ENCODE measurements at regions not wholly inside any gene's neighbourhood (a gene's known extent, or its start where the extent isn't known, plus 50 kb on each side); places are given as distances from the start of the nearest gene placed in this dataset.

DNA sequence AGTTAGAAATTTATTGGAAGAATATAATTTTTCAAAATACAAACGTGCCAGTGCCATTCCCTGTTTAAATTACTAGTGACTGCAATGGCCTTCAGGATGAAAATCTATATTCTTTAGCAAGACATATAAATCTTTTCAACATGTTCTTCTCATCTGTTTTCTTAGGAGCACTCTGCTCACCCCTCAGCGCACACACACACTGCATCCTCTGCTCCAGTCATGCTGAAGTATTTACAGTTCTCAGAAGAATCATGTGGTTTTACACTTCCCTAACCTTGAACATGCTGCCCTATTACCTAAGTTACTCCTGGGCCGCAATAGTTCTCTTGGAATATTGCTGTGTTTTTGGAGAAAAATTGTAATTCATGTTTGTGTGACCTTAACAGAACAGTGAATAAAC lies 820.6 kb downstream of the CDH8 start (continued):
- TF ChIP-seq EWSR1 (IDR thresholded peaks at IDR 0.05; ENCODE audit: borderline replicate concordance, low read depth, partially characterized antibody) (no peak), PHF20 (IDR thresholded peaks at IDR 0.05; ENCODE audit: partially characterized antibody) (no peak), NFRKB (IDR thresholded peaks at IDR 0.05; ENCODE audit: low read depth) (no peak)
- TF ChIP-seq, protein P1, sequence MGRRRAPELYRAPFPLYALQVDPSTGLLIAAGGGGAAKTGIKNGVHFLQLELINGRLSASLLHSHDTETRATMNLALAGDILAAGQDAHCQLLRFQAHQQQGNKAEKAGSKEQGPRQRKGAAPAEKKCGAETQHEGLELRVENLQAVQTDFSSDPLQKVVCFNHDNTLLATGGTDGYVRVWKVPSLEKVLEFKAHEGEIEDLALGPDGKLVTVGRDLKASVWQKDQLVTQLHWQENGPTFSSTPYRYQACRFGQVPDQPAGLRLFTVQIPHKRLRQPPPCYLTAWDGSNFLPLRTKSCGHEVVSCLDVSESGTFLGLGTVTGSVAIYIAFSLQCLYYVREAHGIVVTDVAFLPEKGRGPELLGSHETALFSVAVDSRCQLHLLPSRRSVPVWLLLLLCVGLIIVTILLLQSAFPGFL (CRISPR knock-in tag; IDR thresholded peaks at IDR 0.05) = no peak
- TF ChIP-seq, protein P2, sequence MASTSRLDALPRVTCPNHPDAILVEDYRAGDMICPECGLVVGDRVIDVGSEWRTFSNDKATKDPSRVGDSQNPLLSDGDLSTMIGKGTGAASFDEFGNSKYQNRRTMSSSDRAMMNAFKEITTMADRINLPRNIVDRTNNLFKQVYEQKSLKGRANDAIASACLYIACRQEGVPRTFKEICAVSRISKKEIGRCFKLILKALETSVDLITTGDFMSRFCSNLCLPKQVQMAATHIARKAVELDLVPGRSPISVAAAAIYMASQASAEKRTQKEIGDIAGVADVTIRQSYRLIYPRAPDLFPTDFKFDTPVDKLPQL (IDR thresholded peaks at IDR 0.05; ENCODE audit: extremely low read depth, insufficient read length) = no peak
- TF ChIP-seq, protein P3, sequence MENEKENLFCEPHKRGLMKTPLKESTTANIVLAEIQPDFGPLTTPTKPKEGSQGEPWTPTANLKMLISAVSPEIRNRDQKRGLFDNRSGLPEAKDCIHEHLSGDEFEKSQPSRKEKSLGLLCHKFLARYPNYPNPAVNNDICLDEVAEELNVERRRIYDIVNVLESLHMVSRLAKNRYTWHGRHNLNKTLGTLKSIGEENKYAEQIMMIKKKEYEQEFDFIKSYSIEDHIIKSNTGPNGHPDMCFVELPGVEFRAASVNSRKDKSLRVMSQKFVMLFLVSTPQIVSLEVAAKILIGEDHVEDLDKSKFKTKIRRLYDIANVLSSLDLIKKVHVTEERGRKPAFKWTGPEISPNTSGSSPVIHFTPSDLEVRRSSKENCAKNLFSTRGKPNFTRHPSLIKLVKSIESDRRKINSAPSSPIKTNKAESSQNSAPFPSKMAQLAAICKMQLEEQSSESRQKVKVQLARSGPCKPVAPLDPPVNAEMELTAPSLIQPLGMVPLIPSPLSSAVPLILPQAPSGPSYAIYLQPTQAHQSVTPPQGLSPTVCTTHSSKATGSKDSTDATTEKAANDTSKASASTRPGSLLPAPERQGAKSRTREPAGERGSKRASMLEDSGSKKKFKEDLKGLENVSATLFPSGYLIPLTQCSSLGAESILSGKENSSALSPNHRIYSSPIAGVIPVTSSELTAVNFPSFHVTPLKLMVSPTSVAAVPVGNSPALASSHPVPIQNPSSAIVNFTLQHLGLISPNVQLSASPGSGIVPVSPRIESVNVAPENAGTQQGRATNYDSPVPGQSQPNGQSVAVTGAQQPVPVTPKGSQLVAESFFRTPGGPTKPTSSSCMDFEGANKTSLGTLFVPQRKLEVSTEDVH (IDR thresholded peaks at IDR 0.05; ENCODE audit: low read depth, partially characterized antibody) = no peak

DNA sequence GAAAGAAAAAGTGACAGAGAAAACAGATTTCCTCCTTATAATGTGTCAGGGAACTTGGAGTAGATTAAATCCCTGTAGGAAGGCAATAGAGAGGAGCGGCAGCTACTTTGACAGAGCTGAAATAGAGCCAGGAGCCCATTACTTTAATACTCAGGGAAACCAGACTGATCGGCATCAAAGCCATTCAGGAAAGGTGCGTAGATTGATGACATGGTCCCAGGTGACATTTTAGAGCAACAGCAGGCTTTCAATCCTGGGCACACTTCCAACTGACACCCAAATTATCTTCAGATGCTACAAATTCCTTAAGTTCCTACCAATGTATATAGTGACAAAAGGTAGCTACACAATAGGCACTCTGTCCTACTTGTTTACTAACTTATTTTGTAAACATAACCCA lies 821.5 kb downstream of the CDH8 start:
- intact Hi-C loops (cut with micrococcal nuclease) (no loop called here), in situ Hi-C loops (cut with MboI) (no loop called here)
- Histone ChIP-seq H3K27ac (ENCODE audit: extremely low read depth, low read depth, low read length) (no peak overlapping the region), H3K4me3 (no peak overlapping the region), H3K27me3 (ENCODE audit: control insufficient read depth in 2 of 2, insufficient read depth in 2 of 2, low read length in 2 of 2) (no peaks in the 10 kb centered on the region), H3K79me2 (ENCODE audit: control insufficient read depth, insufficient read depth, low read length) (no peaks in the 10 kb centered on the region), H3K9me1 (ENCODE audit: control insufficient read depth, insufficient read depth, low read length) (no peaks in the 10 kb centered on the region), H3K36me3 (ENCODE audit: control insufficient read depth, insufficient read depth, low read length) (no peaks in the 10 kb centered on the region), H3K4me1 (replicated peaks in 1 of 2; ENCODE audit: control insufficient read depth in 2 of 2, insufficient read depth in 2 of 2, low read length in 2 of 2) (no peaks in the 10 kb centered on the region), H2AFZ (ENCODE audit: low read depth, low read length) (no peak overlapping the region), H3K9me3 (replicated peaks; ENCODE audit: control insufficient read depth, insufficient read depth, low read depth, low read length) (0 out of 2 replicates have a peak, but pooled peaks cover 2% of the 10 kb centered on the region), H4K20me1 (replicated peaks; ENCODE audit: control insufficient read depth, insufficient read depth, low read length) (no peaks in the 10 kb centered on the region), H3K4me2 (ENCODE audit: insufficient read depth, low read length) (no peak overlapping the region), H3K9ac (ENCODE audit: insufficient read depth in 1 of 2, low read depth in 2 of 2, low read length in 2 of 2) (no peak overlapping the region)
- no TSS peak for BruUV-seq (replicated peaks)
- ChIA-PET POLR2A (no interaction called here), CTCF (ENCODE audit: low intra/inter-chr PET ratio) (no interaction called here)
- ATAC-seq (no peak), DNase-seq (ENCODE audit: extremely low read depth in 1 of 4, low spot score in 3 of 4) (no peak), FAIRE-seq (no peak)
- 0% methylated on average over 3 of the region's 3 CpGs for WGBS (ENCODE audit: insufficient coverage, low coverage, missing lambda C conversion rate)
- TF ChIP-seq GABPB2 (CRISPR knock-in tag; conservative IDR thresholded peaks at IDR 0.05) = no peak
- no peak for TF ChIP-seq LARP7 (IDR thresholded peaks at IDR 0.05)
- TF ChIP-seq ILF3 (IDR thresholded peaks at IDR 0.05; ENCODE audit: borderline replicate concordance) = no peak
- TF ChIP-seq, protein P4, sequence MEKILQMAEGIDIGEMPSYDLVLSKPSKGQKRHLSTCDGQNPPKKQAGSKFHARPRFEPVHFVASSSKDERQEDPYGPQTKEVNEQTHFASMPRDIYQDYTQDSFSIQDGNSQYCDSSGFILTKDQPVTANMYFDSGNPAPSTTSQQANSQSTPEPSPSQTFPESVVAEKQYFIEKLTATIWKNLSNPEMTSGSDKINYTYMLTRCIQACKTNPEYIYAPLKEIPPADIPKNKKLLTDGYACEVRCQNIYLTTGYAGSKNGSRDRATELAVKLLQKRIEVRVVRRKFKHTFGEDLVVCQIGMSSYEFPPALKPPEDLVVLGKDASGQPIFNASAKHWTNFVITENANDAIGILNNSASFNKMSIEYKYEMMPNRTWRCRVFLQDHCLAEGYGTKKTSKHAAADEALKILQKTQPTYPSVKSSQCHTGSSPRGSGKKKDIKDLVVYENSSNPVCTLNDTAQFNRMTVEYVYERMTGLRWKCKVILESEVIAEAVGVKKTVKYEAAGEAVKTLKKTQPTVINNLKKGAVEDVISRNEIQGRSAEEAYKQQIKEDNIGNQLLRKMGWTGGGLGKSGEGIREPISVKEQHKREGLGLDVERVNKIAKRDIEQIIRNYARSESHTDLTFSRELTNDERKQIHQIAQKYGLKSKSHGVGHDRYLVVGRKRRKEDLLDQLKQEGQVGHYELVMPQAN (IDR thresholded peaks at IDR 0.05; ENCODE audit: borderline replicate concordance) = no peak
- TF ChIP-seq CTBP1 (IDR thresholded peaks at IDR 0.05; ENCODE audit: borderline replicate concordance) = no peak
- TF ChIP-seq, protein P5, sequence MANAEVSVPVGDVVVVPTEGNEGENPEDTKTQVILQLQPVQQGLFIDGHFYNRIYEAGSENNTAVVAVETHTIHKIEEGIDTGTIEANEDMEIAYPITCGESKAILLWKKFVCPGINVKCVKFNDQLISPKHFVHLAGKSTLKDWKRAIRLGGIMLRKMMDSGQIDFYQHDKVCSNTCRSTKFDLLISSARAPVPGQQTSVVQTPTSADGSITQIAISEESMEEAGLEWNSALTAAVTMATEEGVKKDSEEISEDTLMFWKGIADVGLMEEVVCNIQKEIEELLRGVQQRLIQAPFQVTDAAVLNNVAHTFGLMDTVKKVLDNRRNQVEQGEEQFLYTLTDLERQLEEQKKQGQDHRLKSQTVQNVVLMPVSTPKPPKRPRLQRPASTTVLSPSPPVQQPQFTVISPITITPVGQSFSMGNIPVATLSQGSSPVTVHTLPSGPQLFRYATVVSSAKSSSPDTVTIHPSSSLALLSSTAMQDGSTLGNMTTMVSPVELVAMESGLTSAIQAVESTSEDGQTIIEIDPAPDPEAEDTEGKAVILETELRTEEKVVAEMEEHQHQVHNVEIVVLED (CRISPR knock-in tag; IDR thresholded peaks at IDR 0.05) = no peak
- TF ChIP-seq SP2 (IDR thresholded peaks at IDR 0.05; ENCODE audit: extremely low read depth, low read depth, low read length, poor library complexity, severe bottlenecking) = no peak
- no peak for TF ChIP-seq MCM7 (IDR thresholded peaks at IDR 0.05)
